HepG2 (cell line): ENCODE measurements at regions not wholly inside any gene's neighbourhood (a gene's known extent, or its start where the extent isn't known, plus 50 kb on each side); places are given as distances from the start of the nearest gene placed in this dataset.
A peak's percentile ranks its signal among the peaks of the same experiment; 100 is the strongest.

Experiments used
- BCL6 ChIP-seq: IDR thresholded peaks from 2 replicates; pipeline ENCODE4 v1.6.1; 2016; ENCODE audit warnings: missing genetic modification reagents, missing compliant biosample characterization
- EP300 ChIP-seq, 3 experiments: sonication (generic) in 1 of 3; formaldehyde crosslinking in 1 of 3; IDR thresholded peaks; 2 replicates each; pipeline versions ENCODE4 v1.5.1 to v1.6.1; 2011 to 2020; ENCODE audit warnings: low read depth in 2 of 3, low read length in 2 of 3, borderline replicate concordance in 1 of 3, improper control_type of control experiment in 1 of 3, mild to moderate bottlenecking in 1 of 3, missing genetic modification reagents in 1 of 3, moderate library complexity in 1 of 3
- REXO4 ChIP-seq: sonication (generic); formaldehyde crosslinking; IDR thresholded peaks from 2 replicates; pipeline ENCODE4 v1.8.0; 2022; ENCODE audit warnings: missing genetic modification reagents, mild to moderate bottlenecking, borderline replicate concordance
- SOX13 ChIP-seq, 3 experiments: fragments of 450-650 bp in 1 of 3; sonication (generic) in 1 of 3; formaldehyde crosslinking in 1 of 3; IDR thresholded peaks in 2 of 3; conservative IDR thresholded peaks in 1 of 3; 2 replicates each; pipeline versions ENCODE4 v1.5.0 to v1.6.1; 2016 to 2020; ENCODE audit warnings: antibody characterized with exemption in 1 of 3, mild to moderate bottlenecking in 1 of 3, missing compliant biosample characterization in 1 of 3, missing genetic modification reagents in 1 of 3, moderate library complexity in 1 of 3
- SOX5 ChIP-seq: IDR thresholded peaks from 2 replicates; pipeline ENCODE4 v1.6.1; 2016; ENCODE audit warnings: borderline replicate concordance
- SOX6 ChIP-seq, 2 experiments: fragments of 450-650 bp in 1 of 2; sonication (generic) in 1 of 2; formaldehyde crosslinking in 1 of 2; IDR thresholded peaks; 2 replicates each; pipeline versions ENCODE4 v1.4.0 to v1.6.1; 2017 to 2020; ENCODE audit warnings: antibody characterized with exemption in 1 of 2, mild to moderate bottlenecking in 1 of 2, missing genetic modification reagents in 1 of 2
- TCF7L2 ChIP-seq: IDR thresholded peaks from 2 replicates; pipeline ENCODE4 v1.6.1; 2011; ENCODE audit warnings: mild to moderate bottlenecking, low read depth, low read length, moderate library complexity
- ZNF253 ChIP-seq: sonication (generic); formaldehyde crosslinking; IDR thresholded peaks from 2 replicates; pipeline ENCODE4 v1.8.0; 2022; ENCODE audit warnings: mild to moderate bottlenecking, missing genetic modification reagents, borderline replicate concordance
- ZNF652 ChIP-seq: IDR thresholded peaks from 2 replicates; pipeline ENCODE4 v1.6.1; 2016; ENCODE audit warnings: low read depth, borderline replicate concordance
- TF ChIP-seq, protein P1 (sequence below): sonication (generic); formaldehyde crosslinking; IDR thresholded peaks from 2 replicates; pipeline ENCODE4 v1.5.0; 2020; ENCODE audit warnings: mild to moderate bottlenecking, missing genetic modification reagents
- TF ChIP-seq, protein P2 (sequence below): sonication (generic); formaldehyde crosslinking; IDR thresholded peaks from 2 replicates; pipeline ENCODE4 v1.5.0; 2020; ENCODE audit warnings: mild to moderate bottlenecking, missing genetic modification reagents, borderline replicate concordance
- TF ChIP-seq, protein P3 (sequence below): sonication (generic); formaldehyde crosslinking; IDR thresholded peaks from 2 replicates; pipeline ENCODE4 v1.5.1; 2020; ENCODE audit warnings: mild to moderate bottlenecking, missing genetic modification reagents

DNA sequence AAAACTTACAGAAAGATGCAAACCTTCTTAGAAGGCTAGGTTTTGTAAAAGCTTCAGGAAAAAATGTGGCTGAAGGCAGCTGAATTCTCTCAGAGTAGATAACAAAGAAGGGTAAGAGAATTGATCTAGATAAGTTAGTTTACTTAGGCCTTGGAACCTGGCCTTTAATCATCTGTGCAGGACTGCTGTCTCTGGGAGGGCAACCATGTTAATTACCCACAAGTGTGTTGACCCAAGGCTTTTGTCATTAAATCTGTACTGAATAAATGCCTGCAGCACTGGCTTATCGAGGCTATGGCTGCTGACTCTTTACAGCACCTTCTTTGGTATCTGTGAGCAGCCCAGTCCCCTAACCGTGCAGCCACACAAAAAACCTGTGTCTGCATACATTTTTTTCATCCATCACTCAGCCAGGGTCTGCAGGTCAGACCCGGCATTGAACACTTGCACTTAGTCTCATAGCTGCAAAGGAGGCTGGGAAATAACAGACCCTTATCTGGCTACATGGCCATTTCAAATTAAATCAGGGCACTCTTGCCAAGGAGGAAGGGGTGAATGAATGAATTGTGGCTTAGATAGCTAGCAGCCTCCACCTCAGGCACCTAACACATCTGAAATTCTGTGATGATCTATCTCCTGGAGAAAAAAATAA, 86.4 kb upstream of the EPCAM start (continued):
- TF ChIP-seq, protein P1, sequence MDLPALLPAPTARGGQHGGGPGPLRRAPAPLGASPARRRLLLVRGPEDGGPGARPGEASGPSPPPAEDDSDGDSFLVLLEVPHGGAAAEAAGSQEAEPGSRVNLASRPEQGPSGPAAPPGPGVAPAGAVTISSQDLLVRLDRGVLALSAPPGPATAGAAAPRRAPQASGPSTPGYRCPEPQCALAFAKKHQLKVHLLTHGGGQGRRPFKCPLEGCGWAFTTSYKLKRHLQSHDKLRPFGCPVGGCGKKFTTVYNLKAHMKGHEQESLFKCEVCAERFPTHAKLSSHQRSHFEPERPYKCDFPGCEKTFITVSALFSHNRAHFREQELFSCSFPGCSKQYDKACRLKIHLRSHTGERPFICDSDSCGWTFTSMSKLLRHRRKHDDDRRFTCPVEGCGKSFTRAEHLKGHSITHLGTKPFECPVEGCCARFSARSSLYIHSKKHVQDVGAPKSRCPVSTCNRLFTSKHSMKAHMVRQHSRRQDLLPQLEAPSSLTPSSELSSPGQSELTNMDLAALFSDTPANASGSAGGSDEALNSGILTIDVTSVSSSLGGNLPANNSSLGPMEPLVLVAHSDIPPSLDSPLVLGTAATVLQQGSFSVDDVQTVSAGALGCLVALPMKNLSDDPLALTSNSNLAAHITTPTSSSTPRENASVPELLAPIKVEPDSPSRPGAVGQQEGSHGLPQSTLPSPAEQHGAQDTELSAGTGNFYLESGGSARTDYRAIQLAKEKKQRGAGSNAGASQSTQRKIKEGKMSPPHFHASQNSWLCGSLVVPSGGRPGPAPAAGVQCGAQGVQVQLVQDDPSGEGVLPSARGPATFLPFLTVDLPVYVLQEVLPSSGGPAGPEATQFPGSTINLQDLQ = no peak
- TF ChIP-seq, protein P2, sequence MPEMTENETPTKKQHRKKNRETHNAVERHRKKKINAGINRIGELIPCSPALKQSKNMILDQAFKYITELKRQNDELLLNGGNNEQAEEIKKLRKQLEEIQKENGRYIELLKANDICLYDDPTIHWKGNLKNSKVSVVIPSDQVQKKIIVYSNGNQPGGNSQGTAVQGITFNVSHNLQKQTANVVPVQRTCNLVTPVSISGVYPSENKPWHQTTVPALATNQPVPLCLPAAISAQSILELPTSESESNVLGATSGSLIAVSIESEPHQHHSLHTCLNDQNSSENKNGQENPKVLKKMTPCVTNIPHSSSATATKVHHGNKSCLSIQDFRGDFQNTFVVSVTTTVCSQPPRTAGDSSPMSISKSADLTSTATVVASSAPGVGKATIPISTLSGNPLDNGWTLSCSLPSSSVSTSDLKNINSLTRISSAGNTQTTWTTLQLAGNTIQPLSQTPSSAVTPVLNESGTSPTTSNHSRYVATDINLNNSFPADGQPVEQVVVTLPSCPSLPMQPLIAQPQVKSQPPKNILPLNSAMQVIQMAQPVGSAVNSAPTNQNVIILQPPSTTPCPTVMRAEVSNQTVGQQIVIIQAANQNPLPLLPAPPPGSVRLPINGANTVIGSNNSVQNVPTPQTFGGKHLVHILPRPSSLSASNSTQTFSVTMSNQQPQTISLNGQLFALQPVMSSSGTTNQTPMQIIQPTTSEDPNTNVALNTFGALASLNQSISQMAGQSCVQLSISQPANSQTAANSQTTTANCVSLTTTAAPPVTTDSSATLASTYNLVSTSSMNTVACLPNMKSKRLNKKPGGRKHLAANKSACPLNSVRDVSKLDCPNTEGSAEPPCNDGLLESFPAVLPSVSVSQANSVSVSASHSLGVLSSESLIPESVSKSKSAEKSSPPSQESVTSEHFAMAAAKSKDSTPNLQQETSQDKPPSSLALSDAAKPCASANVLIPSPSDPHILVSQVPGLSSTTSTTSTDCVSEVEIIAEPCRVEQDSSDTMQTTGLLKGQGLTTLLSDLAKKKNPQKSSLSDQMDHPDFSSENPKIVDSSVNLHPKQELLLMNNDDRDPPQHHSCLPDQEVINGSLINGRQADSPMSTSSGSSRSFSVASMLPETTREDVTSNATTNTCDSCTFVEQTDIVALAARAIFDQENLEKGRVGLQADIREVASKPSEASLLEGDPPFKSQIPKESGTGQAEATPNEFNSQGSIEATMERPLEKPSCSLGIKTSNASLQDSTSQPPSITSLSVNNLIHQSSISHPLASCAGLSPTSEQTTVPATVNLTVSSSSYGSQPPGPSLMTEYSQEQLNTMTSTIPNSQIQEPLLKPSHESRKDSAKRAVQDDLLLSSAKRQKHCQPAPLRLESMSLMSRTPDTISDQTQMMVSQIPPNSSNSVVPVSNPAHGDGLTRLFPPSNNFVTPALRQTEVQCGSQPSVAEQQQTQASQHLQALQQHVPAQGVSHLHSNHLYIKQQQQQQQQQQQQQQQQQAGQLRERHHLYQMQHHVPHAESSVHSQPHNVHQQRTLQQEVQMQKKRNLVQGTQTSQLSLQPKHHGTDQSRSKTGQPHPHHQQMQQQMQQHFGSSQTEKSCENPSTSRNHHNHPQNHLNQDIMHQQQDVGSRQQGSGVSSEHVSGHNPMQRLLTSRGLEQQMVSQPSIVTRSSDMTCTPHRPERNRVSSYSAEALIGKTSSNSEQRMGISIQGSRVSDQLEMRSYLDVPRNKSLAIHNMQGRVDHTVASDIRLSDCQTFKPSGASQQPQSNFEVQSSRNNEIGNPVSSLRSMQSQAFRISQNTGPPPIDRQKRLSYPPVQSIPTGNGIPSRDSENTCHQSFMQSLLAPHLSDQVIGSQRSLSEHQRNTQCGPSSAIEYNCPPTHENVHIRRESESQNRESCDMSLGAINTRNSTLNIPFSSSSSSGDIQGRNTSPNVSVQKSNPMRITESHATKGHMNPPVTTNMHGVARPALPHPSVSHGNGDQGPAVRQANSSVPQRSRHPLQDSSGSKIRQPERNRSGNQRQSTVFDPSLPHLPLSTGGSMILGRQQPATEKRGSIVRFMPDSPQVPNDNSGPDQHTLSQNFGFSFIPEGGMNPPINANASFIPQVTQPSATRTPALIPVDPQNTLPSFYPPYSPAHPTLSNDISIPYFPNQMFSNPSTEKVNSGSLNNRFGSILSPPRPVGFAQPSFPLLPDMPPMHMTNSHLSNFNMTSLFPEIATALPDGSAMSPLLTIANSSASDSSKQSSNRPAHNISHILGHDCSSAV (CRISPR knock-in tag) = no peak
- no peak for TF ChIP-seq REXO4 (CRISPR knock-in tag)
- TF ChIP-seq, protein P3, sequence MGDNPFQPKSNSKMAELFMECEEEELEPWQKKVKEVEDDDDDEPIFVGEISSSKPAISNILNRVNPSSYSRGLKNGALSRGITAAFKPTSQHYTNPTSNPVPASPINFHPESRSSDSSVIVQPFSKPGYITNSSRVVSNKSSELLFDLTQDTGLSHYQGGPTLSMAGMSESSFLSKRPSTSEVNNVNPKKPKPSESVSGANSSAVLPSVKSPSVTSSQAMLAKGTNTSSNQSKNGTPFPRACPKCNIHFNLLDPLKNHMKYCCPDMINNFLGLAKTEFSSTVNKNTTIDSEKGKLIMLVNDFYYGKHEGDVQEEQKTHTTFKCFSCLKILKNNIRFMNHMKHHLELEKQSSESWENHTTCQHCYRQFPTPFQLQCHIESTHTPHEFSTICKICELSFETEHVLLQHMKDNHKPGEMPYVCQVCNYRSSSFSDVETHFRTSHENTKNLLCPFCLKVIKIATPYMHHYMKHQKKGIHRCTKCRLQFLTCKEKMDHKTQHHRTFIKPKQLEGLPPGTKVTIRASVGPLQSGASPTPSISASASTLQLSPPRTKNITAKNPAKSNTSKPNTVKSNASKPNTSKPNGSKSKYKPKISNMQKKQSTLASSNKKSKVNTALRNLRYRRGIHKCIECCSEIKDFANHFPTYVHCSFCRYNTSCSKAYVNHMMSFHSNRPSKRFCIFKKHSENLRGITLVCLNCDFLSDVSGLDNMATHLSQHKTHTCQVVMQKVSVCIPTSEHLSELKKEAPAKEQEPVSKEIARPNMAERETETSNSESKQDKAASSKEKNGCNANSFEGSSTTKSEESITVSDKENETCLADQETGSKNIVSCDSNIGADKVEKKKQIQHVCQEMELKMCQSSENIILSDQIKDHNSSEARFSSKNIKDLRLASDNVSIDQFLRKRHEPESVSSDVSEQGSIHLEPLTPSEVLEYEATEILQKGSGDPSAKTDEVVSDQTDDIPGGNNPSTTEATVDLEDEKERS (CRISPR knock-in tag) = peak; percentile 80; the same call in 1 of the 2 replicates
- peak; percentile 42; the same call in 1 of the 2 replicates for TF ChIP-seq SOX13 (IDR thresholded peaks at IDR 0.05)
- peak in 1 of 2 experiments; percentile 75; a peak in 2 of 4 replicates for TF ChIP-seq SOX13 (CRISPR knock-in tag; conservative IDR thresholded peaks at IDR 0.05 in 1 of 2, IDR thresholded peaks at IDR 0.05 in 1 of 2)
- peak; percentile 37; the same call in 1 of the 2 replicates for TF ChIP-seq TCF7L2
- TF ChIP-seq BCL6 = peak; percentile 53
- 0 out of 4 replicates have a peak, but pooled peaks of 1 of the 2 experiments have one; percentile 20 for TF ChIP-seq EP300 (IDR thresholded peaks at IDR 0.05; ENCODE audit: low read depth in 2 of 2, low read length in 2 of 2)
- TF ChIP-seq EP300 (CRISPR knock-in tag; IDR thresholded peaks at IDR 0.05; ENCODE audit: borderline replicate concordance) = no peak
- TF ChIP-seq ZNF253 = peak; percentile 100
- TF ChIP-seq ZNF652 (CRISPR knock-in tag) = no peak
- TF ChIP-seq SOX6 (IDR thresholded peaks at IDR 0.05) = no peak
- TF ChIP-seq SOX6 (CRISPR knock-in tag; IDR thresholded peaks at IDR 0.05) = peak; percentile 71
- peak; percentile 39; the same call in 1 of the 2 replicates for TF ChIP-seq SOX5
